Aorta (tissue), 5 donors: ENCODE measurements at regions not wholly inside any gene's neighbourhood (a gene's known extent, or its start where the extent isn't known, plus 50 kb on each side); places are given as distances from the start of the nearest gene placed in this dataset.

ENCODE experiments used
- ATAC-seq: fragments of 200-7000 bp; cut with Tn5 transposase; one replicate; pipeline ENCODE4 v1.9.1; 2022; ENCODE audit warnings: moderate library complexity; ENCODE audit not compliant: low FRiP score
- DNase-seq, 2 donors: peaks; one replicate each; pipeline ENCODE4 v3.0.0-alpha.2; 2020
- H3K27ac ChIP-seq, 2 donors: one replicate each; pipeline ENCODE4 v1.5.1; 2013; ENCODE audit warnings: low read length in 2 of 2, mild to moderate bottlenecking in 2 of 2, moderate library complexity in 2 of 2, control low read depth in 1 of 2, inconsistent platforms in 1 of 2, low read depth in 1 of 2
- H3K27me3 ChIP-seq, 2 donors: one replicate each; pipeline ENCODE4 v1.6.1; 2013; ENCODE audit warnings: control low read depth in 1 of 2, low read length in 1 of 2, mild to moderate bottlenecking in 1 of 2, moderate library complexity in 1 of 2; ENCODE audit not compliant: insufficient read depth in 2 of 2, control insufficient read depth in 1 of 2
- H3K36me3 ChIP-seq, 2 donors: one replicate each; pipeline ENCODE4 v1.6.1; 2013; ENCODE audit warnings: control low read depth in 1 of 2, low read length in 1 of 2, mild to moderate bottlenecking in 1 of 2; ENCODE audit not compliant: insufficient read depth in 2 of 2, control insufficient read depth in 1 of 2
- H3K4me1 ChIP-seq, 2 donors: one replicate each; pipeline ENCODE4 v1.6.1; 2013; ENCODE audit warnings: low read length in 2 of 2, control low read depth in 1 of 2, mild to moderate bottlenecking in 1 of 2, moderate library complexity in 1 of 2; ENCODE audit not compliant: insufficient read depth in 2 of 2, control insufficient read depth in 1 of 2
- H3K4me3 ChIP-seq, 2 donors: one replicate each; pipeline ENCODE4 v1.5.1; 2013; ENCODE audit warnings: low read length in 2 of 2, control low read depth in 1 of 2, mild to moderate bottlenecking in 1 of 2
- H3K9me3 ChIP-seq: one replicate; pipeline ENCODE4 v1.6.1; 2013; ENCODE audit warnings: mild to moderate bottlenecking, low read length; ENCODE audit not compliant: control insufficient read depth
- WGBS, 2 donors: extraction: QIAGEN DNeasy Blood & Tissue Kit; methylation state at CpG; one replicate each; pipeline ENCODE4 v1.1.7; 2013; 5-methylcytosine and 5-hydroxymethylcytosine counted together
- intact Hi-C, 2 donors: fragments of 100-400 bp; cut with DNase I; formaldehyde crosslinking; loops; one replicate each; pipeline versions ENCODE4 v1.14.2 to v1.15.0; 2022
- donor health status: healthy with polysubstance abuse.
- donor health status: Bipolar disorder and iron deficiency.
- donor health status: DM: no; HTN: no; CAD: no.
- donor health status: DM: no; HTN: no; CAD: no.
- donor health status: DM: yes; HTN: yes; CAD: no.

GRCh38 chr1:81585371-81585770, 215.4 kb upstream of the ADGRL2 start:
- no peak overlapping the region for H3K27ac ChIP-seq
- H3K36me3 ChIP-seq: no peaks in the 10 kb centered on the region
- intact Hi-C loops: no loop called here
- ATAC-seq (no peak), DNase-seq (no peak)
- no peak overlapping the region for H3K4me3 ChIP-seq
- no peaks in the 10 kb centered on the region for H3K9me3 ChIP-seq
- H3K27me3 ChIP-seq: no peaks in the 10 kb centered on the region
- WGBS, 2 donors: 91 to 96% methylated on average over 2 of the region's 2 CpGs
- H3K4me1 ChIP-seq: no peaks in the 10 kb centered on the region

DNA sequence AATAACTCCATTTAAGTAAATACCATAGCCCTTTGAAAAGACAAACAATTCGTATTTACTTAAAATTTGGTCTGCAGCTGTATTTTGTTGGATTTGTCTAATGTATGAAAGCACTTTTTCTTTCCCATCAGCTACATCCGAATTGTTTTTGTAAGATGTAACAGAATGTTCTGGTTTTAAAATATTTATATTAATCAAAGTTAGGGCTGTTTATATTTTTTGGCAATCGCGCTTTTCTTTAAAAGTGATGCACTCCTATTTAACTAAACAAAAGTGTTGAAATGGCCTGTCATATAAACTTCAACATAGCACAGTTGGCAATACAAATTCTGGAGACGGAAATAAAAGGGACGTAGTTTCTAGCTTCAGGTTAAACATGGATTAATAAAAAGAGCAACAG, 216.3 kb upstream of the ADGRL2 start:
- H3K27ac ChIP-seq: no peak overlapping the region
- intact Hi-C loops: no loop called here
- ATAC-seq (no peak), DNase-seq (no peak)
- no peaks in the 10 kb centered on the region for H3K36me3 ChIP-seq
- 7 to 9% methylated on average over 6 of the region's 6 CpGs for WGBS, 2 donors
- H3K4me3 ChIP-seq: no peak overlapping the region
- H3K4me1 ChIP-seq: no peaks in the 10 kb centered on the region
- H3K9me3 ChIP-seq: no peaks in the 10 kb centered on the region
- H3K27me3 ChIP-seq: no peaks in the 10 kb centered on the region

DNA sequence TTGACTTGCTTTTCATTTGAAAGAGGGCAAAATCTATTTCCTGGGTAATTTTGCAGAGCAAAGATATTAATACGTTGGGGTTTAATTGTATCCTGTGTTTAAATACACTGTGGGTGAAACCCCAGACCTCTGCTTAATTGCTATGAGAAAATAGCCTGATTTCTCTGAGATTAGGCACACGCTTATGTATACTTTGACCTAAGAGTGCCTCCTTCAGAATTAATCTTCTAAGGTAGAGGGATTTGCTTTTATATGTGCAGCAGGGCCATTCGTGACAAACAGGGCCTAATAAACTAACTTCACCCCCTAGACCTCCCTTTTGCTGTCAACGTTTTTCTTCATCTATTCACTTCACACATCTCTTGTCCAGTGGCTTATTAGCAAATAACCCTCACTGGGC, 216.9 kb upstream of the ADGRL2 start:
- no peak for ATAC-seq
- H3K4me3 ChIP-seq: no peak overlapping the region
- H3K27me3 ChIP-seq: no peaks in the 10 kb centered on the region
- WGBS, 2 donors: 51 to 53% methylated on average over 4 of the region's 4 CpGs
- no peaks in the 10 kb centered on the region for H3K4me1 ChIP-seq
- H3K36me3 ChIP-seq: no peaks in the 10 kb centered on the region
- DNase-seq: no peak
- intact Hi-C loops: no loop called here
- H3K9me3 ChIP-seq: no peaks in the 10 kb centered on the region
- H3K27ac ChIP-seq: no peak overlapping the region

- Histone ChIP-seq H3K27me3 (no peaks in the 10 kb centered on the region), H3K4me3 (no peak overlapping the region), H3K9me3 (no peaks in the 10 kb centered on the region), H3K36me3 (no peaks in the 10 kb centered on the region), H3K4me1 (no peaks in the 10 kb centered on the region), H3K27ac (no peak overlapping the region)
- intact Hi-C loops: no loop called here
- ATAC-seq (no peak), DNase-seq (no peak)
- WGBS, 2 donors: 12 to 18% methylated on average over 2 of the region's 2 CpGs
Measured at GRCh38 chr1:81582467-81582986, 218.2 kb upstream of the ADGRL2 start.

GRCh38 chr1:81578867-81579266, 221.9 kb upstream of the ADGRL2 start:
- Histone ChIP-seq H3K4me1 (peaks cover 0 to 2% of the 10 kb centered on the region in 2 donors), H3K9me3 (no peaks in the 10 kb centered on the region), H3K4me3 (no peak overlapping the region), H3K27ac (no peak overlapping the region), H3K27me3 (no peaks in the 10 kb centered on the region), H3K36me3 (no peaks in the 10 kb centered on the region)
- DNase-seq: no peak
- intact Hi-C loops: no loop called here
- no peak for ATAC-seq

- DNase-seq: no peak
- Histone ChIP-seq H3K27me3 (no peaks in the 10 kb centered on the region), H3K4me1 (peaks cover 0 to 2% of the 10 kb centered on the region in 2 donors), H3K27ac (no peak overlapping the region), H3K36me3 (no peaks in the 10 kb centered on the region), H3K4me3 (no peak overlapping the region), H3K9me3 (no peaks in the 10 kb centered on the region)
- WGBS, 2 donors: 92% methylated on average over 7 of the region's 7 CpGs
- ATAC-seq: no peak
- intact Hi-C loops: no loop called here
Measured at GRCh38 chr1:81577004-81577697, 223.6 kb upstream of the ADGRL2 start.

DNA sequence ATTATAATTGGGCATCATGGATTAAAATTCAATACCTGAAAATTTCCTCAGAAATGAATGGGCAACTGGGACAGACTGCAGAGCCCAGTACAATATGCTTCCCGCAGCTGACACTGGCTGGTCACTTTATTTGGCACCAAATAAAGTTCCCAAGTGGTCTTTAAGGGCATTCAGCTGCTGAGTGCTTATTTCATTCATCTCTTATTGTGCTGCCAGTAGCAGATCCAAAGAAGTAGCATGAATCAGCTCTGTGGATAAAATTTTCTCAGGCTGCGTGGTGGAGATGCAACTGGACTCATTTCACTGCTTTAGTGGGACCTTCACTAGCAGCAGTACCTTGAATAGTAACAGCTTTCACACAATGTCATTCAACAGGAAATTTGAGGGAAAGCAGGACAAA, 226.3 kb upstream of the ADGRL2 start:
- Histone ChIP-seq H3K36me3 (no peaks in the 10 kb centered on the region), H3K4me3 (no peak overlapping the region), H3K27ac (no peak overlapping the region), H3K4me1 (peaks cover 0 to 2% of the 10 kb centered on the region in 2 donors), H3K27me3 (no peaks in the 10 kb centered on the region), H3K9me3 (no peaks in the 10 kb centered on the region)
- ATAC-seq (no peak), DNase-seq (no peak)
- intact Hi-C loops: no loop called here
- 48 to 53% methylated on average over 2 of the region's 2 CpGs for WGBS, 2 donors

DNA sequence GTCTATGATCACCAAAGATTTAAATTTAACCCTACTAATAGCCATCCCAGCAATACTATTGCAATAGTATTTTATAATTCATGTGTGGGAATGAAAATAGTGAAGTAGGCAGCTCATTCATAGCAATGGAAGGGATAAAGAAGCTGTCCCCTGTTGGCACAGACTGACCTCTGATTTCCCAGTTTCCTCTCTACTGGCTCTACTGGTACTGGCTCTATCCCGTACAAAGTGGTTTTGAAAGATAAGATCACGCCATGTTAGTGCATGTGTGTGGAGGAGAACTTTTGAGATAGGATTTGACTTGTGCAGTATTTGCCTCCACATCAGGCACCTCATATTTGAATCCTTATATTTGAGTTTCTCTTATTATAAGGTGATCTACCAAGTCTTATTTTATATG, 227.3 kb upstream of the ADGRL2 start:
- Histone ChIP-seq H3K27me3 (no peaks in the 10 kb centered on the region), H3K9me3 (no peaks in the 10 kb centered on the region), H3K4me3 (no peak overlapping the region), H3K27ac (no peak overlapping the region), H3K36me3 (no peaks in the 10 kb centered on the region), H3K4me1 (peaks cover 0 to 2% of the 10 kb centered on the region in 2 donors)
- intact Hi-C loops: no loop called here
- WGBS, 2 donors: 84 to 90% methylated on average over 2 of the region's 2 CpGs
- no peak for ATAC-seq
- DNase-seq: no peak

DNA sequence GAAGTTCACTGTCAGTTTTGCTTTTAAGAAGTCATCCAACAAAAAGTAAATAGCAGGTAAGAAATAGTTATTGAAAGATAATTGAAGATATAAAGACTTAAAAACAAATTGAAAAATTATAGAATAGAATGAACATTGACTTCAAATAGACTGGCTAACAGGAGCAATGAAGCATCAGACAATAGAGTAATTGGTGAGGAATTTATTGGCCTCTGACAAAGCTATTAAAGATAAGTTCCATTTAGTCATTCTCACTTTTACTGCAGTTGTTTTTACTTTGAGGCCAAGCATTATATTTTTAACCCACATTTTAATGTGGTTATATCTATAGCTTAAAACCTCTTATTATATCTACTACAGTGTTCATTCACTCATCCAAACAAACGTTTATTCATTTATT, 228.8 kb upstream of the ADGRL2 start:
- Histone ChIP-seq H3K27ac (no peak overlapping the region), H3K4me1 (no peaks in the 10 kb centered on the region), H3K4me3 (no peak overlapping the region), H3K36me3 (no peaks in the 10 kb centered on the region), H3K9me3 (no peaks in the 10 kb centered on the region), H3K27me3 (no peaks in the 10 kb centered on the region)
- 63 to 67% methylated on average over 1 of the region's 1 CpG for WGBS, 2 donors
- intact Hi-C loops: no loop called here
- DNase-seq: no peak
- ATAC-seq: no peak
